ENCODE measurements at regions not wholly inside any gene's neighbourhood (a gene's known extent, or its start where the extent isn't known, plus 50 kb on each side); places are given as distances from the start of the nearest gene placed in this dataset.
"Not testable (repeated sequence)": the region's sequence is repeated elsewhere in the genome, so short reads cannot be mapped to it uniquely, and the experiment has no call there.

GRCh38 chr11:45741582-45741981, 63.4 kb upstream of the SLC35C1 start:
- H3K4me1 ChIP-seq (ENCODE audit: control insufficient read depth in 1 of 2, insufficient read depth in 2 of 2, low read length in 2 of 2) = peaks cover 0 to 4% of the 10 kb centered on the region in 2 experiments

GRCh38 chr11:45741032-45741431, 63.9 kb upstream of the SLC35C1 start:
- Histone ChIP-seq H3K14ac (ENCODE audit: low read length) (no peak overlapping the region), H3K9ac (ENCODE audit: low read length) (no peak overlapping the region), H3K36me3 (ENCODE audit: control insufficient read depth in 1 of 2, insufficient read depth in 2 of 2, low read length in 2 of 2) (no peaks in the 10 kb centered on the region), H3K27me3 (ENCODE audit: insufficient read depth, low read length) (no peaks in the 10 kb centered on the region), H2AFZ (ENCODE audit: insufficient read depth, low read length, poor library complexity) (no peak overlapping the region), H2BK5ac (ENCODE audit: low read depth, low read length, poor library complexity) (no peak overlapping the region), H3K79me2 (ENCODE audit: control insufficient read depth, insufficient read depth, low read length, poor library complexity) (no peaks in the 10 kb centered on the region), H3K79me1 (ENCODE audit: low read length) (peaks cover 2% of the 10 kb centered on the region), H3K9me3 (ENCODE audit: insufficient read depth, low read depth, low read length) (no peaks in the 10 kb centered on the region), H3K4me1 (ENCODE audit: control insufficient read depth in 1 of 2, insufficient read depth in 2 of 2, low read length in 2 of 2) (peaks cover 0 to 4% of the 10 kb centered on the region in 2 experiments), H2AK5ac (ENCODE audit: low read length) (no peak overlapping the region), H3K18ac (ENCODE audit: low read length) (no peak overlapping the region), H3K23ac (ENCODE audit: low read length) (no peak overlapping the region), H2BK120ac (ENCODE audit: insufficient read depth, low read length, poor library complexity) (no peak overlapping the region), H3K27ac (ENCODE audit: low read depth, low read length) (no peak overlapping the region), H4K91ac (ENCODE audit: low read depth, low read length) (no peak overlapping the region), H4K12ac (ENCODE audit: low read depth, low read length) (no peak overlapping the region), H2BK12ac (ENCODE audit: low read length) (no peak overlapping the region), H4K8ac (ENCODE audit: low read depth, low read length) (no peak overlapping the region), H3K4me2 (ENCODE audit: low read length) (no peak overlapping the region), H3K4me3 (ENCODE audit: low read depth, low read length) (no peak overlapping the region), H3K4ac (ENCODE audit: low read depth, low read length) (no peak overlapping the region)
- WGBS (ENCODE audit: extremely low coverage, insufficient coverage, insufficient read length) = no CpG with 5 or more reads among the region's 2 CpGs
- peak; percentile 80 to 89 for DNase-seq

More at GRCh38 chr11:45741582-45741981, 63.4 kb upstream of the SLC35C1 start:
- Histone ChIP-seq H3K27me3 (ENCODE audit: insufficient read depth, low read length) (no peaks in the 10 kb centered on the region), H3K23ac (ENCODE audit: low read length) (no peak overlapping the region), H3K4ac (ENCODE audit: low read depth, low read length) (no peak overlapping the region), H2AFZ (ENCODE audit: insufficient read depth, low read length, poor library complexity) (no peak overlapping the region), H4K8ac (ENCODE audit: low read depth, low read length) (no peak overlapping the region), H3K27ac (ENCODE audit: low read depth, low read length) (no peak overlapping the region), H2BK120ac (ENCODE audit: insufficient read depth, low read length, poor library complexity) (no peak overlapping the region), H3K9ac (ENCODE audit: low read length) (no peak overlapping the region), H3K36me3 (ENCODE audit: control insufficient read depth in 1 of 2, insufficient read depth in 2 of 2, low read length in 2 of 2) (no peaks in the 10 kb centered on the region), H3K79me1 (ENCODE audit: low read length) (peaks cover 2% of the 10 kb centered on the region), H4K91ac (ENCODE audit: low read depth, low read length) (no peak overlapping the region), H3K4me3 (ENCODE audit: low read depth, low read length) (no peak overlapping the region), H3K9me3 (ENCODE audit: insufficient read depth, low read depth, low read length) (no peaks in the 10 kb centered on the region), H3K18ac (ENCODE audit: low read length) (no peak overlapping the region), H4K12ac (ENCODE audit: low read depth, low read length) (no peak overlapping the region), H2BK12ac (ENCODE audit: low read length) (no peak overlapping the region), H3K79me2 (ENCODE audit: control insufficient read depth, insufficient read depth, low read length, poor library complexity) (no peaks in the 10 kb centered on the region), H3K4me2 (ENCODE audit: low read length) (no peak overlapping the region), H3K14ac (ENCODE audit: low read length) (no peak overlapping the region), H2AK5ac (ENCODE audit: low read length) (no peak overlapping the region), H2BK5ac (ENCODE audit: low read depth, low read length, poor library complexity) (no peak overlapping the region)
- WGBS (ENCODE audit: extremely low coverage, insufficient coverage, insufficient read length) = no CpG with 5 or more reads among the region's 2 CpGs
- DNase-seq = no peak

- no peak overlapping the region for H3K27ac ChIP-seq (ENCODE audit: low read depth, low read length)
- no peak overlapping the region for H3K4ac ChIP-seq (ENCODE audit: low read depth, low read length)
- H3K36me3 ChIP-seq (ENCODE audit: control insufficient read depth in 1 of 2, insufficient read depth in 2 of 2, low read length in 2 of 2) = no peaks in the 10 kb centered on the region
- no peak overlapping the region for H4K91ac ChIP-seq (ENCODE audit: low read depth, low read length)
- H3K9ac ChIP-seq (ENCODE audit: low read length) = no peak overlapping the region
- H4K12ac ChIP-seq (ENCODE audit: low read depth, low read length) = no peak overlapping the region
- H3K23ac ChIP-seq (ENCODE audit: low read length) = no peak overlapping the region
- H2AFZ ChIP-seq (ENCODE audit: insufficient read depth, low read length, poor library complexity) = no peak overlapping the region
- no peaks in the 10 kb centered on the region for H3K4me1 ChIP-seq (ENCODE audit: control insufficient read depth in 1 of 2, insufficient read depth in 2 of 2, low read length in 2 of 2)
- no peak overlapping the region for H2BK120ac ChIP-seq (ENCODE audit: insufficient read depth, low read length, poor library complexity)
- no peaks in the 10 kb centered on the region for H3K79me1 ChIP-seq (ENCODE audit: low read length)
- no peak overlapping the region for H3K4me3 ChIP-seq (ENCODE audit: low read depth, low read length)
- no CpG with 5 or more reads among the region's 3 CpGs for WGBS (ENCODE audit: extremely low coverage, insufficient coverage, insufficient read length)
- no peaks in the 10 kb centered on the region for H3K9me3 ChIP-seq (ENCODE audit: insufficient read depth, low read depth, low read length)
- H2BK5ac ChIP-seq (ENCODE audit: low read depth, low read length, poor library complexity) = no peak overlapping the region
- no peaks in the 10 kb centered on the region for H3K79me2 ChIP-seq (ENCODE audit: control insufficient read depth, insufficient read depth, low read length, poor library complexity)
- H3K14ac ChIP-seq (ENCODE audit: low read length) = no peak overlapping the region
- H3K4me2 ChIP-seq (ENCODE audit: low read length) = no peak overlapping the region
- peak; percentile 77 to 87 for DNase-seq
- H3K27me3 ChIP-seq (ENCODE audit: insufficient read depth, low read length) = no peaks in the 10 kb centered on the region
- H2AK5ac ChIP-seq (ENCODE audit: low read length) = no peak overlapping the region
- H3K18ac ChIP-seq (ENCODE audit: low read length) = no peak overlapping the region
- no peak overlapping the region for H4K8ac ChIP-seq (ENCODE audit: low read depth, low read length)
- H2BK12ac ChIP-seq (ENCODE audit: low read length) = no peak overlapping the region
These were observed 65.1 kb upstream of the SLC35C1 start for GRCh38 chr11:45739866-45740265.

- H3K4me2 ChIP-seq (ENCODE audit: low read length); H3K18ac ChIP-seq (ENCODE audit: low read length); H2AFZ ChIP-seq (ENCODE audit: insufficient read depth, low read length, poor library complexity); H3K9me3 ChIP-seq (ENCODE audit: insufficient read depth, low read depth, low read length); H4K91ac ChIP-seq (ENCODE audit: low read depth, low read length); H3K27ac ChIP-seq (ENCODE audit: low read depth, low read length); H3K36me3 ChIP-seq (ENCODE audit: control insufficient read depth in 1 of 2, insufficient read depth in 2 of 2, low read length in 2 of 2); H2BK12ac ChIP-seq (ENCODE audit: low read length); H3K23ac ChIP-seq (ENCODE audit: low read length); H2BK5ac ChIP-seq (ENCODE audit: low read depth, low read length, poor library complexity); H4K12ac ChIP-seq (ENCODE audit: low read depth, low read length); H3K79me1 ChIP-seq (ENCODE audit: low read length); H2AK5ac ChIP-seq (ENCODE audit: low read length); H3K27me3 ChIP-seq (ENCODE audit: insufficient read depth, low read length); H3K4me3 ChIP-seq (ENCODE audit: low read depth, low read length); H3K4me1 ChIP-seq (ENCODE audit: control insufficient read depth in 1 of 2, insufficient read depth in 2 of 2, low read length in 2 of 2); H4K8ac ChIP-seq (ENCODE audit: low read depth, low read length); H3K79me2 ChIP-seq (ENCODE audit: control insufficient read depth, insufficient read depth, low read length, poor library complexity); H3K9ac ChIP-seq (ENCODE audit: low read length); H2BK120ac ChIP-seq (ENCODE audit: insufficient read depth, low read length, poor library complexity); H3K14ac ChIP-seq (ENCODE audit: low read length); H3K4ac ChIP-seq (ENCODE audit: low read depth, low read length); DNase-seq: not testable (repeated sequence)
- whole genome bisulfite sequencing (ENCODE audit: extremely low coverage, insufficient coverage, insufficient read length) = no CpG with 5 or more reads among the region's 22 CpGs
These were observed 65.9 kb upstream of the SLC35C1 start for GRCh38 chr11:45739071-45739470.

Measured in trophoblast cell (in vitro differentiated cells and primary cell).